ENCODE measurements at regions not wholly inside any gene's neighbourhood (a gene's known extent, or its start where the extent isn't known, plus 50 kb on each side); places are given as distances from the start of the nearest gene placed in this dataset.

GRCh38 chr1:9482816-9483572, 56.3 kb upstream of the SLC25A33 start:
- TF ChIP-seq CTCF (conservative IDR thresholded peaks at IDR 0.05; ENCODE audit: low read length) = no peak
- TF ChIP-seq EZH2phosphoT487 (IDR thresholded peaks at IDR 0.05; ENCODE audit: borderline replicate concordance) = no peak
